NCI-H446 treated with DMSO at 0.1 percent for 48 hours (cell line): ENCODE measurements at regions not wholly inside any gene's neighbourhood (a gene's known extent, or its start where the extent isn't known, plus 50 kb on each side); places are given as distances from the start of the nearest gene placed in this dataset.
"Not testable (repeated sequence)": the region's sequence is repeated elsewhere in the genome, so short reads cannot be mapped to it uniquely, and the experiment has no call there.

ENCODE experiments used
- DNase-seq: peaks from one replicate; lab custom pipeline; 2025; lab: John Stamatoyannopoulos, UW

DNA sequence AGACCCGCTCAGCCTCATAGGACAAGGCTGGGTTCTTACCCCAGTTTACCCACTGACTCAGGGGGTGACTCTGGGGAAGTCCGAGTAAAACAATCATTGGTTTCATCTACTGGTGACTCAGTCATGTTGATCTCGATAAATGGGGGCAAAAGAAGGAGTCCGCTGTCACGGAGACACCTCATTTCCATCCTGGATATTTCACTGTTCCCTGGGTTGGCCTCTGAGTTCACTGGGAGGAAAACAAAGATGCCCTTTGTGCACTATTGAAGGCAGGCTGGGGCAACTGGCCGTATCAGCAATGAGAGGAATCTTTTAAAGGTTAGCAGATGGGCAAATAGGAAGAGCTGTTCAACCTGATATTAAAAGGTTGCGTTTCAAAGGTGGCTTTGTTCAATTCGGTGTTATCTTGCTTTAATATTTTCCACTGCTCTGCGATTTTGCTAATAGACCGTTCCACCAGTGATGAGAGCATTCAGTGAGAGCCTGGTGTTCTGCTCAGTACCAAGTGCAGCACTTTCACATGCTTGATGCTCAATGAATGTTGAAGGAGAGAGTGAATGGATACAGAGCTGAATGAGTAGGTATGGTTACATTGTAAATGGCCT lies 110.2 kb upstream of the EGFLAM start:
- no peak for DNase-seq

DNA sequence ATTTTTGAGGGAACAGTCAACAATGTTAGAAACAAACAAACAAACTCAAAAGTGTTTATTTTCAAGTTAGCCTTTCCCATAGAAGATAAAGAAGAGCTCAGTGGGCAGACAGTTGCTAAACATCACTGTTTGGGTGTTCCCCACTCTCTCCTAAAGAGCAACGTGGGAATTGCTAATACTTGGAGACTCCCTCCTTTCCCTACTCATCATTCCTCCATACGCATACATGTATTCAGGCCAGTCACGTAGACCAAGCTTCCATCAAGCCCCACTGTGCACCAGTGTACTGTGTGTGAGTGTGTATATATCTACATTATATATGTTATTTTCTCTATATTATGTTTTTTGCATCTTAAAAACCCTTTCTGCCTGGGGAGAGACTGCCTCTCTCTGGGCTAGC lies 115.0 kb upstream of the EGFLAM start:
- no peak for DNase-seq

DNA sequence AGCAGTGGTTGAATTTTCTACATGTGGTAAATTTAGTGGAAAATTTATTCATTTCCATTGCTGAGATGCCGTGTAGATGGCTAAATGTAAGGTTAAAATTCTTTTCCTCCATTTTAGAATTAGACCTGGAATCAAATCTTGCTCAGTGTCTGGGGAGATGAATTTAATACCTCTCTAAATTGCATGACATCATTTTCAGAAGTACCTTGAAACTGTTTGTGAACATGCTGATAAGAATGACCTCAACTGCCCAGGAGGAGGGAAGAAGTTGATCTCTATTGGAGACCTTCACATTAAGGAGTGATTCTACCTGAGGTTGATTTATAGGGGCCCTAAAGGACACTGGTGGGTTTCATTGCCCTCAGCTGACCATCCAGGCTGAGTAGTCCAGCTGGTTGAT lies 116.7 kb upstream of the EGFLAM start:
- no peak for DNase-seq

DNA sequence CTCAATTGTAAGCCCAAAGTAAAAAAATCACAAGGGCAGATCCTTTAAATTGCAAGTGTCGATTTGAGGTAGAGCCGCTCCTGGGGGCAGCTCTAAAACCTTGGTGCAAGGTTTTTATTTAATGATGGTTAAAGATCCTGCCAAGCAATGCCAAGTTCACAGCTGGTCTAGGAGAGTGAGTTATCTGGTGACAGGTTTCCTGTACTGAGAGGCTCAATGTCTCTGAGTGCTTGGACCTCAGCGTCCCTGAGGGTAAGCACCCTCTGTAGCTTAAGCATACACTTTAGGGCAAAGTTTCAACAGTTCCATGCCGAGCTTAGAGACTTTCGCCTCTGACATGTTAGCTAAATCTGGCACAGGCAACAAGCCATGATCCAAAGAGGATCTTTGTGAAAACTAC lies 119.8 kb upstream of the EGFLAM start:
- DNase-seq = no peak

DNA sequence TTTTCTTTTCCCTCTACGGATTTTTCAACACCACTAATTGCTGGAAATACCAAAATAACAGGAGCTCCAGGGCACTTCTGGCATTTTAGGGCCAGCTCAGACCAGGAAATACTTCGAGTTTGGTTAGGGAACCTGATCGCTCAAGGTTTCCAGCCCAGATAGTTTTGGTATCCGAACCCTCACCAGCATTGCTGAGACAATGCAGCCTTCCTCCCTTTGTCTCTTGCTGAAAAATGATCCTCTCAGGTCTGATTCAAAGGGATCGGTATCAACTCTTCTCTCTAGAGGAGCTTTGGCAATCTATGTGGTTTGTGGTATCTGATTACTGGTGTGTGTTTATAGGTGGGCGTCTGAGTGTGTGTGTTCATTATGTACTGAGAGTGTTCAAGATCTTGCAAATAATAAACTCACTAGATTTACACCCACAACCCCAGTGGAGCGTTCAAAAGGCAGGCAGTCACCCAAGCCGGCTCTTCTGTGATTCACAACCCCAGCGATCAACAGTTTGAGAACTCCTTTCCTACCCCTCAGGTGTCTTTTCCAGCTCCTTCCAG lies 122.8 kb upstream of the EGFLAM start:
- no peak for DNase-seq

DNA sequence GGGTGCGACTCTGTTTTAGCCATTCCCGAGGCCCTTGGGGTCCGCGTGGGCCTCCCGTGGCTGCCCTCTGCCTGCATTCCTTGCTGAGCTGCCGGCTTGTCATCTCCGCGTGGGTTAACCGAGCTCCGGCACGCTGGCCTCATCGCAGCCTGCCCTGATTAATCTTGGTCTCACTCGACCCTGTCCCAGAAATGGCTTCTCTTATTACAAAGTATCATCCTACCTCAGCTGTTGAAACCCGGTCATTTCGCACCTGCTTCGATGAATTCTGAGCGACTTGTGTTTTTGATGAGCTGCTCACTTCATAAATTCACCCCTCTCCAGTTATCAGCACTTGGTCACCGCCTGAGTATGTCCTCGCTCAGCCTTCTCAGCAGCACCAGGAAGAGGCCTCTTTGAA lies 123.5 kb upstream of the EGFLAM start:
- DNase-seq = no peak

DNA sequence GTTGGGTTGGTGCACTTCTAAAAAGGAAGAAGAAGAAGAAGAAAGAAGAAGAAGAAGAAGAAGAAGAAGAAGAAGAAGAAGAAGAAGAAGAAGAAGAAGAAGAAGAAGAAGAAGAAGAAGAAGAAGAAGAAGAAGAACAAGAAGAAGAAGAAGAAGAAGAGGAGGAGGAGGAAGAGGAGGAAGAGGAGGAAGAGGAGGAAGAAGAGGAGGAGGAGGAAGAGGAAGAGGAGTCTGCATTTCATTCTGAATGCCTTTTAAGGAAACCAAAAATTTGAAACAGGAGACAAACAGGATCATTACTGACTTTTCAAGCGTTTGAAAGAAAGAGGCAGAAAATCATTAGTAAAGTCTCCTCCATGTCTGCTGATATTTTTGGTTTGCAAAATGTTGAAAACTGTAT lies 124.1 kb upstream of the EGFLAM start:
- not testable (repeated sequence) for DNase-seq

DNA sequence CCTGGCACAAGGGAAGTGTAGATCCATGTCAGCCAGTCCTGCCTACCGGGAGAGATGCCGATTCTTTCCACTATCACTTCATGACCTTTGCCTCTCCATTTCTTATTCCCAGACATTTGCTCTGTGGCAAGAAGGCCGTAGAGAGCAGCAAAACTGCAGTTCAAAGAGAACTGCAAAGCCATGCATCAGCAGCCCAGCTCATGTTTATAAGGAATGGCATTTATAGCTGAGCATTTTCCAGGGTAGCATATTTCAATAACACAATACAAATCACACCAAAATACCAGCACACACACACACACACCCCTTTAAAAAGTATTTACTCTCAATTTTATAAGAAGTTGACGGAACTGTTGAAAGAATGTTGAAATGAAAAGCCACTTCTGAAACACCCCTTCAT lies 126.7 kb upstream of the EGFLAM start:
- no peak for DNase-seq

DNA sequence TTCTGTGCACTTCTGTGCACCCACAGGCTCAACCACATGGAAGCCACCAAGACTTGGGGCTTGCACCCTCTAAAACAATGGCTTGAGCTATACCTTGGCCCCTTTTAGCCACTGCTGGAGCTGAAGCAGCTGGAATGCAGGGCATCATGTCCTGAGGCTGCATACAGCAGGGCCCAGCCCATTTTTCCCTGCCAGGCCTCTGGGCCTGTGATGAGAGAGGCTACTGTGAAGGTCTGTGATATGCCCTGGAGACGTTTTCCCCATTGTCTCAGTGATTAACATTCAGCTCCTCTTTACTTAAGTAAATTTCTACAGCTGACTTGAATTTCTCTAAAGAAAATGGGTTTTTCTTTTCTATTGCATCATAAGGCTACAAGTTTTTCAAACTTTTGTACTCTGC lies 134.0 kb upstream of the EGFLAM start:
- DNase-seq = no peak

DNA sequence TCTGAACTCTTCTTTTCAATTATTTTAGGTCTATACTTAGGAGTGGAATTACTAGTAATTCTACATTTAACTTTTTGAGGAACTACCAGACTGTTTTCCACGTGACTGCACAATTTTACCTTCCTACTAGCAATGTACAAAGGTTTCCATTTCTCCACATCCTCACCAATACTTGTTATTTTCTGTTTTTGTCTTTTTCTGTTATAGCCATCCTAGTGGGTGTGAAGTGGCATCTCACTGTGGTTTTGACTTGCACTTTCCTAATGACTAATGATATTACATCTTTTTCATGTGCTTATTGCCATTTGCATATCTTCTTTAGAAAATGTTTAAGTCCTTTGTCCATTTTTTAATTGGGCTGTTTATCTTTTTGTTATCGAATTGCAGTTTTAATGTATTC lies 136.9 kb upstream of the EGFLAM start:
- no peak for DNase-seq

DNA sequence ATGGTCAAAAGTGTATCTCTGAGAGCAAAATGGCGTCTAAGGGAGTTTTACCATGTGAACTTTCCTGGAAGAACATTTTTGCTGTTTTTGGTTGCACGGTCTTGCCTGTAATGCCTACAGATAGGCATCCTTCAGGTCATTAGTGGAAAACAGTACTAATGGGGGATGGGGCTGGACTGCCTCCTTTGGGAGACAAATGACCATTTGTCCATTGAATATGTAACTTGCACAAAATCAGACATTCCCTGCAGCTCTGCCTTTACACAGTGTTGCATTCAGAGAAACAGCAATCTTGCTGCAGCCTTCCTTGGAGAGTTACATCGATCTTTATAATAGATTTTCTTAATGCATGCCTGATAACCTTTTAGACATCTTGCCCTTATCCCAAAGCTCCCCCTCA lies 138.5 kb upstream of the EGFLAM start:
- no peak for DNase-seq

DNA sequence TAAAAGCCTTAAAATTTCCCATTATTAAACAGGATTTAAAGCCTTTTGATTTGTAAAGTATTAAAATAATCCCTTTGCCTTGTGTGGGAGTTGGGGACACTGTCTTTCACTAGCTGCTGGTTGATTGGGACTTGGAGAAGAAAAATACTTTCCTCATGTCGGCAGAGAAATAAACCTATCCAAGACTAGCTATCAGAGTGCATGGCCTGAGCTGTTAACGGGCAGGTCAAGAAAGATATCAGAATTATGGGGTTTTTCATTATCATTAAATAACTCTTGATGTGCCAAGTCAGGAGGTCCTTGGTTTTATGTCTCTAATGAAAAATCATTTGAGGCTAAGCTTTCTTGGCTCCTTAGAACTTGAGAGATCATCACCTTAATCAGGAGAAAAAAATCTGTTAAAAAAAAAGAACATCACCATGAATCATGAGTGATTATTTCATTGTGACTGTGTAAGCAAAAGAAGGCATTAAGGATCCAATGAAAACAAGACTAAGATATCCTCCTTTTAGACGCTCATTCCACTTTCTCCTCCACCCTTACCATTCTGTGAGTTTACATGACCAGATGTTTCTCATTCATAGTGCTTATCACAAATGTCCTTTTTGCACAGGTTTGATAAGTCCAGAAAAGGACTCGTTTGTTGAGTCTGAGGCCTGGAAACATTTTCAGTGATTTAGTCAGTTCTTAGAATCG lies 140.4 kb upstream of the EGFLAM start:
- no peak for DNase-seq

DNA sequence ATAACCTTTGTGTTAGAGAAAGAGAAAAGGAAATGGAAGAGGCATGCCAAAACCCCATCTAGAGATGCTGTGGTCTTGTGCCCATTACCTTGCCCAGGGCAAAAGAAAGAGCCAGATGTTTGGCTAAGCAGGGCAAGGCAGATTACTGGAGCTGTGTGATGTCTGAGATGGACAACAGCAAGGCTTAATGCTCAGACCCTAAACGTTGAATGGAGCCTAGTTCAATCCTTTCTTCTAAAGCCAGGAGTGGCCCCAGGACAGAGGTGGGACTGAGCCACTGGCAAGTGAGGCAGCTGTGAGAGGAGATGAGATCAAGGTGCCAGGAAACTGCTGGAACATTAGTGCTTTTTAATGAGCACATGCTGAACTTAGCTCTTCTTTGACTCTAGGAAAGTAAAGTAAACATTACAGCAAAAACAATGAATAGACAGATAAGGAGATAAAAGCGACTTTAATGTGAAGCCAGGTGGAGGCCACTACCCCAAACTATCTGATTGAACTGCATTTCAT lies 143.0 kb upstream of the EGFLAM start:
- no peak for DNase-seq

DNA sequence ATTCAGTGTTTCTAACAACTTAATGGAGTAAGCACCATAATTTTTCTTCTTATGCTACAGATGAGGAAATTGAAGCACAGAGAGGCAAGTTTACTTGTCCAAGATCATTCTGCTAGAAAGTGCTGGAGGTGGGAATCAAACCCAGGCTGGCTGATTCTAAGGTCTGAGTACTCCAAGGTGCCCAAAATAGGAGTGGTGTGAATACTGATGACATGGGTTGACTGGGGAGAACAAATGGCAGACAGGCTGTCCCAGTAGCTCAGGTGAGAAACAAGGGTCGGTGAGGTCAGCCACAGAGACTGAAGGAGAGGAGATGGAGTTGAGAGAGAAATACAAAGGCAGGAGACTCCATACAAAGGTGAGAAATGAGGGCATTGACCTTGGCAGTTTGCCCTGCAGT lies 144.5 kb upstream of the EGFLAM start:
- DNase-seq = no peak

DNA sequence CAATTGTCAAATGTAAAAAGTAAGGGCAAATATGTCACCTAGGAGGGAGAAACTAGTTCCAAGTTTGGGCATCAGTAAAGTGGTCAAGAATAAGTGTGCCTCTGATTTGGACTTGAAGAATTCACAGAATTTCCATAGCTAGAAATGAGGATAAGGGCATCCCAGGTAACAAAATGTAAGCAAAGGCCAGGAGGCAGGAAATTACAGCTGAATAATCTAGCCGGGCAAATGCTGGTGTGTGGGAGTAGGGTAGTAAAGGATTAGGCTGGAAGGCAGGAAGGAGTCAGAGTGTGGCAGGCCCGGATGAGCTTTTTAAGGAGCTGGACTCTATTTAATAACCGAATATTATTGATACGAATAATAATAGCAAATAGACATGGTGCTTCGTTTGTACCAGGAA lies 144.9 kb upstream of the EGFLAM start:
- no peak for DNase-seq

DNA sequence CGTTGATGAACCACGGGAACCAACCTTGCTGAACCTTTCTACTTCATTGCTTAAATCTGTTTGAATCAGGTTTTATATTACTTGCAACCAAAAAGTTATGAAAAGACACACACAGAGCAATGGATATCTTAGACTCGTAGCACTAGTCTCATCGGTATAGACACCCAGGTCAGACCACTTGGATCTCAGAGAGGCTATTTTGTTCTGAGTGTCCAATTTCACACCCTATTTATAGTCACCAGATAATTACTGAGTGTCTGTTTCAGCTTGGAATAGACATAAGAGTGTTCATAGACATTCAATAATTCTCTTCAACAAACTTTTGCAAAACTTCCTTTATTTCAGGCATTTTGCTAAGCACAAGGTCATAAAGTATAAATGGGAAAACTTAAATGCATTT lies 145.4 kb upstream of the EGFLAM start:
- DNase-seq = no peak

DNA sequence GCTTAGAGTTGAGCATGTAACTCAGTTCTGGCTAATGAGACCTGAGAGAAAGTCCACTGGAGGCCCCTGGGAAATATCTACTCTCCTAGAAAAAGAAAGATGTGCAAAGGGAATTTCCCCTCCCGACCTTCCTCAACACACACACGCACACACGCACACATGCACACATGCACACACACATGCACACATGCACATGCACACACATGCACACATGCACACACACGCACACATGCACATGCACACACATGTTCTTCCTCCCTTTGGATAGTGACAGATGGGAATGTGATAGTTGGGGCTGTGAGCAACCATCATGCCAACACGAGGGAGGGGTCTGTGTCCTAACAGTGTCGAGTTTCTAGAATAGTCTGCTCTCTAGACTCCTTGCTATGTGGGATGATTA lies 148.2 kb upstream of the EGFLAM start:
- DNase-seq = no peak

DNA sequence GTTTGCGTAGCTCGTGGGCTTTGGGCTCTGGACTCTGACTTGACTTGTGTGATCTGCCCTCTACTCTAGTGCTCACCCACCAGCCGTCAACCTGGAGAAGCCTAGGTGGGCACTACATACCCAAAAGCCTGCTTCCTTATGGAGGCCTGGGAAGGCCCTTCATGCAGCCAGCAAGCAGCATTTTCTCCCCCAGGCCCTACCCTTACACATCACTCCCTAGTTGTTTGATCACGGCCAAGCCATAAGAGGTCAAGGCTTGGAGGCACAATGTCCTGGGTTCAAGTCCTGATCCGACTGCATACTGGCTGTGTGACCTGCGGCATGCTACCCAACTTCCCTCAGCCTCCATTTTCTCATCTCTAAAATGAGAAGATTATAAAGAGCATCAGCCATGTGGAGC lies 151.3 kb upstream of the EGFLAM start:
- DNase-seq = no peak

DNA sequence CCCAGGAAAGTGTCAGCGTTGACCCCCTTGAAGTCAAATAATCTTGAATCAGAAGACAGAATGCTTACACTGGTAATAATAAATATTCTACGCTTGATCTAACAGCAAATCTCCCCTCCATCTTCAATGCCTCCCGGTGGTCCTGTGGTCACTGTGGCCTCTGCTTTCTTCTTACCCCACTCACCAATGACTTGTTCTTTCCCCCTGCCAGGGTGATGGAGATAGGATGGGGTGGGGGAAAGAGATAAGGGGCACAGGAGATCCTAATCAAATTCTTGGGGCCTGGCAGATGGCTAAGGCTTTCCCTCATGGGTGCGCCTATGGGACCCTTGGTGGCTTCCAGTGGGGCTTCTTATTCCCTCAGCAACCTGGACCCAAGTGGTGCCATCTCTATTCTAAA lies 152.6 kb upstream of the EGFLAM start:
- DNase-seq = no peak

DNA sequence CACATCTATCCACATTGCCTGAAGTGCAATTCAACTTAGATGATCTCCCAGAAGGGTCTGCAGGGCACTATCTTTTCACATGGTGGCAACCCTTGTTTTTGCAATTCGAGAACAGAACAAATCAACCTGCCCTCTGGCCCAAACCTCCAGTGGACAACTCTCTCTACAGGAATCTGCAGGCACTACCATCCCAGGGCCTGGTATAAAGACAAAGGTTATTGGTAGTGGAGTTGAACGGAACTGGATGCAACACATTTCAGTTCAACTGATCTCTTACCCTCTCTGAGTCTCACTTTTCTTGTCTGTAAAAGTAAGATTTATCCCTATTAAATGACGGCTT lies 153.2 kb upstream of the EGFLAM start:
- no peak for DNase-seq

DNA sequence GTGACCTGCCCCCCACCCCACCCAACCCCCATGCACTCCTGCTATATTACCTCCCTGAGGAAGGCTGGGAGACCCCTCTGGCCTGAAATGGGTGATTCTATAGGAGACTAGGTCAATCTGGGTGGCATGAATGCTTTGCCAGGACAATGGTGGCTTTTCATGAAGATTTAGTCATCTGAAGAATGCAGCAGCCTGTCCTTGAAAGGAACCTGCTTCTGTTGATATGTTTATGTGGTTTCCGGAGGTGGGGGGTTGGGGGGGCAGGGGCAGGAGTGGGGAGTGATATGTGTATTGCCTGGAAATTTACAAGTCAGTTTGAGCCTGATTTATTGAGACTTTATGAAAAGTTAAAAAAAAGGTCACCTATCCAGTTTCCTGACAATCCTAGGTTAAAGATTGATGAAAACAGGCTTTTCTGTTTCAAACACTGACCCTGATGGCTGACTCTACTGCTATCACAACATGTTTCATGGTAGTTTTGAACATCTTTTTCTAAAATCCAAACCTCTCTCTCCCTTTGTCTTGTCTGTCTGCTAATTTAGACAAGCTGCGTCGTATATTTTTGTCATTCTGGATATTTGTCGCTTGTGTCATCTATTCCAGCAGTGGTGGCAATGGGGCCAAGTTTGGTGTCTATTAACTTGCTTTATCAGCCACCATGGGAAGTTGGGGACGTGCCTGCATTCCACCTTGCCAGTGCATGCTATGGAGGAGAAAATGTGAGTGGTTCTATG lies 153.7 kb upstream of the EGFLAM start:
- no peak for DNase-seq

DNA sequence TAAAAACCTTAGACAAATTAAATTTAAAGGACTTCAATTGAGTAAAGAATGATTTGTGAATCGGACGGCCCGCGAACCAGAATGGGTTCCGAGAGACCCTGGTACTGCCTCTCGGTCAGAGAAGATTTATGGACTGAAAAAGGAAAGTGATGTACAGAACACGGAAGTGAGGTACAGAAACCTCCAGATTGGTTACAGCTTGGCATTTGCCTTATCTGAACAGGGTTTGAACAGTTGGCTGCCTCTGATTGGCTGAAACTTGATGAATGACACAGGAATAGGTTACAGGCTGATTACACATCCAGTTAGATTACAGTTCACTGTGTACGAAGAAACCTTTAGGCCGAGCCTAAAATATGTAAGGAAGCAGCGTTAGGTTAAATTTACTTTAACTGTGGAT lies 156.5 kb upstream of the EGFLAM start:
- no peak for DNase-seq
